Glomerular visceral epithelial cell (primary cell): ENCODE measurements at regions not wholly inside any gene's neighbourhood (a gene's known extent, or its start where the extent isn't known, plus 50 kb on each side); places are given as distances from the start of the nearest gene placed in this dataset.

Experiments used
- DNase-seq: peaks from one replicate; pipeline ENCODE4 v3.0.0-alpha.2; 2016; ENCODE audit errors: extremely low spot score

DNA sequence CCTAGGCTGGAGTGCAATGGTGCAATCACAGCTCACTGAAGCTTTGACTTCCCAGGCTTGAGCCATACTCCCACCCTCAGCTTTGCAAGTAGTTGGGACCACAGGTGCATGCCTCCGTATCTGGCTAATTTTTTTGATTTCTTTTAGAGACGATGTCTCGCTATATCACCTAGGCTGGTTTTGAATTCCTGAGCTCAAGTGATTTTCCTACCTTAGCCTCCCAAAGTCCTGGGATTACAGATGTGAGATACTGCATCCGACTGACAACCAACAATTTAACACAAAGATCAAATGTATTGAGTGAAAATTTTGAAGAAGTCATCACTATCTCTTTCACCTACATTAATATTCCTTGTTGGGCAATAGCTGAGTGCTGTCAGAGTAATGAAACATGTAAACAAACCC is 181.6 kb downstream of the MYCN start:
- DNase-seq, result no peak

- DNase-seq, result no peak
These were observed 181.1 kb downstream of the MYCN start for GRCh38 chr2:16121231-16121985.

DNA sequence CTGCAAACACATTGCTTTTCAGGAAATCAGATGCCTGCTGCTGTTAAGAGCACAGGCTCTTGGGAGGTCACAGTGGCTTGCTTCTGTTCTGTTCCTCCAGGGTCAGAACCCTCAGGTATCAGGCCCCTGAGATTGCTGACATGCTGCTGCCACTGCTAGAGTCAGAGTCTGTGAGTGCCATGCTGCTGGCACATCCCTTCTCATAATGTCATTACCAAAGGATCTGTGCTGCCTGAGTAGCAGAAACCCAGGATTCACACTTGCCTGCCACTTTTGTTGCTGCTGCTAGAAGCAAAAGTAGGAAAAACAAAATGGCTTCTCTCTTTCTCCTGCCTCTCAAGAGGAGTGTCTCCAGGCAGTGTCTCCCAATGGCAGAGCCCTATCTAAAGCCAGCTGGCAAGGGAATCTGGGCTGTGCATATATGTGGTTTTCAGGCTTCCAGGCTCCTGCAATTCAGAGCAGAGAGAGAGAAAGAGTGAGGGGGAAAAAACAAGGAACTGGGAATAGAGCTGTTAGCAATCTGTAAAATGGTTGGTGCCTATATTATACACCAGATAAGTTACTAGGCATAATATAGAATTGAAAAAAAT is 180.3 kb downstream of the MYCN start:
- no peak for DNase-seq

GRCh38 chr2:16119741-16120140 is 179.4 kb downstream of the MYCN start:
- DNase-seq, result no peak

GRCh38 chr2:16118611-16119590 is 178.6 kb downstream of the MYCN start:
- DNase-seq, result no peak

- DNase-seq, result no peak
These were observed 177.7 kb downstream of the MYCN start for GRCh38 chr2:16117791-16118610.

DNA sequence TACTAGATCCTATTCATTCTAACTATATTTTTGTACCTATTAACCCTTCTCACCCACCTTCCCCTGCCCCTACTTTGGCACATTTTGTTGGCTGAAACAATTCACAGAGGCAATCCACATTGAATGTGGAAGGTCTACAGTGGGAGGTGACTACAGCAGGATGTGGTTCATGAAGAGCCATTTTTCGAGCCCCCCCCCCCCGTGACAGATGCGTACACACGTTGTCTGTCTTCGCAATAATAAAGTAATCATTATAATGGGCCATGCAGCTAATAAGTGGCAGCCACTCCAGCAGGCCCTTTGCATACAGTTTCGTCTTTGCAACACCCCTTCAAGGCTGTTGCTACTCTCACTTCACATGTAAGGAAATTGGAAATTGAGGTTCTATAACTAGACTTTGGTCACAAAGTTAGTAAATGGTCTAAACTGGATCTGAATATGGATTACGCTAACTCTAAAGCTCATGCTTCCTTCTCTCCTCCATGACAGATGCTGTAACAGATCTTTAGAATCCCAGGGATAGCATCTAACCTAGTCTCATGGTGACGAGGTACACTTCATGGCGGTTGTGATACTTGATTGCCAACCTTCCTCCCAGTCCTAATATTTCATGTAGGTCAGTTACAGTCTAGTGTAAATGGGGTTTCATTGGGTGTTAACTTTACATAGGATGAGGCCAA is 176.8 kb downstream of the MYCN start:
- DNase-seq, result no peak

GRCh38 chr2:16115881-16116830 is 175.8 kb downstream of the MYCN start:
- no peak for DNase-seq

GRCh38 chr2:16115291-16115690 is 174.9 kb downstream of the MYCN start:
- no peak for DNase-seq

GRCh38 chr2:16114836-16115235 is 174.5 kb downstream of the MYCN start:
- DNase-seq, result no peak

GRCh38 chr2:16114070-16114469 is 173.7 kb downstream of the MYCN start:
- no peak for DNase-seq

- DNase-seq, result no peak
These were observed 173.2 kb downstream of the MYCN start for GRCh38 chr2:16113568-16113967.

GRCh38 chr2:16112972-16113560 is 172.7 kb downstream of the MYCN start:
- DNase-seq, result no peak

- no peak for DNase-seq
These were observed 172.1 kb downstream of the MYCN start for GRCh38 chr2:16112251-16112971.

GRCh38 chr2:16111838-16112210 is 171.5 kb downstream of the MYCN start:
- DNase-seq, result no peak

GRCh38 chr2:16109821-16110310 is 169.5 kb downstream of the MYCN start:
- DNase-seq, result no peak

- no peak for DNase-seq
These were observed 169.0 kb downstream of the MYCN start for GRCh38 chr2:16109368-16109820.

GRCh38 chr2:16107246-16107645 is 166.9 kb downstream of the MYCN start:
- no peak for DNase-seq

- DNase-seq, result no peak
These were observed 166.3 kb downstream of the MYCN start for GRCh38 chr2:16106619-16107018.
